Kasumi-1 (cell line): ENCODE measurements at regions not wholly inside any gene's neighbourhood (a gene's known extent, or its start where the extent isn't known, plus 50 kb on each side); places are given as distances from the start of the nearest gene placed in this dataset.
"Not testable (repeated sequence)": the region's sequence is repeated elsewhere in the genome, so short reads cannot be mapped to it uniquely, and the experiment has no call there.

Experiments
- DNase-seq, 2 experiments: peaks; one replicate each; lab custom pipeline; 2025; lab: John Stamatoyannopoulos, UW

DNA sequence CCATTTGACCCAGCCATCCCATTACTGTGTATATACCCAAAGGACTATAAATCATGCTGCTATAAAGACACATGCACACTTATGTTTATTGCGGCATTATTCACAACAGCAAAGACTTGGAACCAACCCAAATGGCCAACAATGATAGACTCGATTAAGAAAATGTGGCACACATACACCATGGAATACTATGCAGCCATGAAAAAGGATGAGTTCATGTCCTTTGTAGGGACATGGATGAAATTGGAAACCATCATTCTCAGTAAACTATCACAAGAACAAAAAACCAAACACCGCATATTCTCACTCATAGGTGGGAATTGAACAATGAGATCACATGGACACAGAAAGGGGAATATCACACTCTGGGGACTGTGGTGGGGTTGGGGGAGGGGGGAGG lies 242.7 kb upstream of the FOXF1 start:
- not testable (repeated sequence) for DNase-seq

- DNase-seq, result no peak
Measured at GRCh38 chr16:86270696-86271095, 239.6 kb upstream of the FOXF1 start.

GRCh38 chr16:86272744-86273143 lies 237.6 kb upstream of the FOXF1 start:
- no peak for DNase-seq

GRCh38 chr16:86277221-86277620 lies 233.1 kb upstream of the FOXF1 start:
- DNase-seq, result no peak

DNA sequence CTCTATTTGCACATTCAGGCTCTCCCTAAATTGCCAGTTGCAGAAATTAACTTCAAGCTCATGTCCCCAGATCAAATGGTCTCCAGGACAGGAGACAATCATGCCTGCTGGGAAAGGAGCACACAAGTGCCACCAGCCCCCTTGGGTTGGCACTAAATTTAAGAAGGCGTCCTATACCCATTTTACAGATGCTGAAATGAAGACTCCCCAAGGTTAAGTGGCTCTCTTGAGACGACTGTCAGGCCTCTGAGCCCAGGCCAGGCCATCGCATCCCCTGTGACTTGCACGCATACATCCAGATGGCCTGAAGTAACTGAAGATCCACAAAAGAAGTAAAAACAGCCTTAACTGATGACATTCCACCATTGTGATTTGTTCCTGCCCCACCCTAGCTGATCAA lies 232.5 kb upstream of the FOXF1 start:
- DNase-seq, result not testable (repeated sequence)

- no peak for DNase-seq
Measured at GRCh38 chr16:86281421-86281820, 228.9 kb upstream of the FOXF1 start.

GRCh38 chr16:86283944-86284343 lies 226.4 kb upstream of the FOXF1 start:
- DNase-seq, result no peak

DNA sequence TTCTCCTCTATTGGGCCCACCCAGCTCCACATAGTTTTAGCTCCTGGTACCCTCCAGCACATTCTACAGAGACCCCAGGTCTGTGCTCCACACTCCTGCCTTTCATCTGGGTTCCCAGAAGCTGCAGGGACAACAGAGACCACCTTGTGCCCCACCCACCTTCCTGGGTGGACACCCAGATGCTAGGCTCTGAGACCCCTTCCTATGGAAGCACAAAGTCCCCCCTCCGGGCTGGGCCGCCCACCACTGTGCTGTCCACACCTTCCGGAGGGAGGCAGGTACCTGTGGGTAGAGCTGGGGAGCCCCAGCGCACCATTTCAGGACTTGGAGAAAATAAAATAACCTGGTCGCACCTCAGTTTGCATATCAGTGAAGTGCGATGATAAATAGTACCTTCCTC lies 224.9 kb upstream of the FOXF1 start:
- no peak for DNase-seq

DNA sequence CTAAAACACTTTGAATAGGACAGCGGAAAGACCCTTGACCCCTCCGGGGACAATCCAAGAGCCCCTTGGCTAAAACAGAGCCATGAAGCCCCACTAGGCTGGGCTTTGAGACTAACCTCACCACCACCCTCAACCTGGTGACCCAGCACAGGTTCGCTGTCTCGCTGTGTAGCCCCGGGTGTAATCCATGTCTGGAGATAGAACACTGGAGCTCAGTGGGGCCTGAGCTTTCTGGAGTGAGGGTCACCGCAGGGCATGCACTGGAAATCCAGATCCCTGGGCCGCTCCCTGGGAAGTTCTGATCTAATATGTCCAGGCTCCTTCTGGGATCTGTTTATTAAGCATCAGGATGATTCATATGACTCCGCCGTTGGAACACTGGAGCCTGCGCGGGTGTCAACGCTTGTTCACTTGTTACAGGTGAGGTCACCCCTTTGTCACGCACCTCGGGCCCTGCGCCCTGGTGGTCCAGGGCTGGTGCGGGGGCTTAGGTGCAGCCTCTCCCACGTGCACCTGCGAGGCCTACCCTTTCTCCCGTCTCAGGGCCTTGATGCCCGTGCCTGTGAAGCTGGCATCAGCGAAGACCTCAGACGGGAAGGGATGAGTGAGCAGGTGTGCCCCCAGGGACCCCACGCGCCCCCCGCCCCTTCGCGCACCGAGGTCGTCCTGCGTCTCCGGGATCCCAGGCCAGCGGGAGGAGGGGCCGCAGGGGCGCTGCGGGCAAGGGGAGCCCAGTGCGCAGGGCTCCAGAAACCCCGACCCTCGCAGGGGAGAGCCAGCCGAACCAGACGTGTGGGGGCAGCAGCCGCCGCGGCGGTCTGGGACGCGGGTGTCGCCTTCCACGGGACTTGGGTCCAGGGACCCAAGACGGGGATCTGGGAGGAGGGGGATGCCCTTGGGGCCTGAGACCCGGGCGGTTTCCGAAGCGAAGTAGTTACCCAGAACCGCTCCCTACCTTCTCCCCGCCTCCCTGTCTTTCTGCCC lies 224.1 kb upstream of the FOXF1 start:
- no peak for DNase-seq

DNA sequence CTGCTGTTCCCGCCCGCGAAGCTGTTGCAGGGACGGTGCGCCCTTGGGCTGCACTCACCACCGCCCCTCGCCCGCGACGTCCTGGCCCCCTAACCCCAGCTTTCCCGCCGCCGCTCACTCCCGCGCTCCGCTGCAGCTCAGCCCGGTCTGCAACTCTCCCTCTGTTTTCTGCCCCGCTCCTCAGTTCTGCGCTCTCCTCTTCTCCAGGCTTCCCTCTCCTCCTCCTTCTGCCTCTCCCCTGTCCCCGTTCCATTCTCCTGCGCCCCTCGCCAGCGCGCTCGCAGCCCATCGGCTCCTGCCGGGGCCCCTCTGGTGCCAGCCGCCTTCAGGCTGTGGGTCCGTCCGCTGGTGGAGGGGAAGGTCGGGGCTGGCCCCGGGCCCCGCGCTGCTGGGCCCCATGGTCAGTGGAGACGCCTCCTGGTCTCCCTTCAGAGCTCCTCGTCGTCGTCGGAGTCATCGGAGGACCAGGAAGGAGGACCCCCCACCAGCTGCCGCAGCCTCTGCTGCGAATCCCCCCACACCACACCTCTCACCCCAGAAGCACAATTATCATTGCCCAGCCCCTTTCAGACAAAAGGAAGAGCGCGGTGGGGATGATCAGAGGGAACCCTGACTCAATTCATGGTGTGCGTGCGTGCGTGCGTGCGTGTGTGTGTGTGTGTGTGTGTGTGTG lies 223.2 kb upstream of the FOXF1 start:
- no peak for DNase-seq

GRCh38 chr16:86287664-86288201 lies 222.6 kb upstream of the FOXF1 start:
- DNase-seq, result no peak

DNA sequence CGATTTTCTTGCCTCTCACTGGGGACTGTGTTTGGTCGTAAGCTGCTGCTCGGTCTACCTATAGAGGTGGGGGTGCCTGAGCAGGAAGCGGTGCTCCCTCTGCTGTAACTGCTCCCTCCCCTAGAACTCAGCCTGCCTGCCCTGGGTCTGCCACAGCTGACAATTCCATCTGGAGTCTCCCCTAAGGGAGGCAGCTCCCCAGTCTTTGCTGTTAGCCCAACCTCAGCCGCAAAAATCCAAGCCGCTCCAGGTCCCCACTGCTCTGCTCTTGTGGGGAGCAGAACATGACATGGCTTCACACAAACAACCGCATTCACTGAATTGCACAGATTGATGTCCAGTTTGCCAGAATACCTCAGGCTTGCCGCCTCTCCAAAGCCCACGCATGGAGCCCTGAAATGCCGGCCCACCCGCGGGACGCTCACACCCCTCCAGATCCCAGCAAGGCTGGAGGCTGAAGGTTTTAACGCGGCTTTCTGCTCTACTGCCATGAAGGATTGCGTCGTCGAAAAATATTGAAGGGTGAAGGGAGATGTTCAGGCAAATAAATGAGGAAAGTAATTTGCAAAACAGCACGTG lies 221.5 kb upstream of the FOXF1 start:
- no peak for DNase-seq

DNA sequence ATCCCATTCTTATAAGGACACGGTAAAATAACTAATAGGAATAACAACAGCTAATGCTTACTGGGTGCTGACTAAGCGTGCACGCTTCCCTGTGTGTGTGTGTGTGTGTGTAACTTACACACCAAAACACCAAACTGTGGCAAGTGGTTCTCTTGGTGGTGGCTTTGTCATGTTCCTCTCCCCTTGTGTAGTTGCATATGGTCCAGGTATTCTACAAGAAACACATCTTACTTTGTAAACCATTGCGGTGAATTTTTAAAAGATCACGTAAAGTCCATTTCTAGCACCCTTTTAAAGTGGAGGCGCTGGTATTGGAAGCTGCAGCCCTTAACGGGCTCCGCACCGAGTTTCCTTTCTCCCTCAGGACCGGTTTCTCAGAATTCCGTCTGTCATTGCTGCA lies 221.0 kb upstream of the FOXF1 start:
- DNase-seq, result no peak

GRCh38 chr16:86289907-86290306 lies 220.4 kb upstream of the FOXF1 start:
- DNase-seq, result no peak

GRCh38 chr16:86291491-86291890 lies 218.8 kb upstream of the FOXF1 start:
- no peak for DNase-seq

DNA sequence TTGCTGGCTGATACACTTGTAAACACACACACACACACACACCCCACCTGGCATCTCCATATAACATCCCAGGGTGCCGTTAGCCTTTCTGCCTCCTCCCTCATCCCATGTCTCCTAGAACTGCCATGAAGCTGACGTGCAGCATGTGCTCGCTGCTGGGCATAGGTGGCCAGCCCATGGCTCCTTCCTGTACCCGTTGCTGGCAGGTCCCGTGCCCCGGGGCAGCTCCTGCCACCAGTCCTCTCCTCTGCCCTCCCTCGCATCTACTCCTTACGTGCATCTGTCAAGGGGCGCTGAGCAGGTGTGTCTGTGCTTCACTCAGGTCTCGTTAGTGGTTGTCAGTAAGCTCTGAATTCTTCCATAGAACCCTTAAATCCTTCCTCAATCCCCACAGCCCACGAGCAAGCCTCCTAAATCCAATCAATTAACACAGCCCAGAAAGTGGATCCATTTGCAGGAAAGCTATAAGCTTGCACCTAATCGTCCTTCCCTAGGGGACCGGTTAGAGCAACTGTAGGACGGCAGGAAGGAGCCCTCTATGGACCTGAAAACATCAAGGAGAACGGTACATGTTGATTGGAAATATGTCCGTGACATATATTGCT lies 218.1 kb upstream of the FOXF1 start:
- no peak for DNase-seq

GRCh38 chr16:86292942-86293341 lies 217.4 kb upstream of the FOXF1 start:
- no peak for DNase-seq

- DNase-seq, result no peak
Measured at GRCh38 chr16:86293906-86294305, 216.4 kb upstream of the FOXF1 start.

DNA sequence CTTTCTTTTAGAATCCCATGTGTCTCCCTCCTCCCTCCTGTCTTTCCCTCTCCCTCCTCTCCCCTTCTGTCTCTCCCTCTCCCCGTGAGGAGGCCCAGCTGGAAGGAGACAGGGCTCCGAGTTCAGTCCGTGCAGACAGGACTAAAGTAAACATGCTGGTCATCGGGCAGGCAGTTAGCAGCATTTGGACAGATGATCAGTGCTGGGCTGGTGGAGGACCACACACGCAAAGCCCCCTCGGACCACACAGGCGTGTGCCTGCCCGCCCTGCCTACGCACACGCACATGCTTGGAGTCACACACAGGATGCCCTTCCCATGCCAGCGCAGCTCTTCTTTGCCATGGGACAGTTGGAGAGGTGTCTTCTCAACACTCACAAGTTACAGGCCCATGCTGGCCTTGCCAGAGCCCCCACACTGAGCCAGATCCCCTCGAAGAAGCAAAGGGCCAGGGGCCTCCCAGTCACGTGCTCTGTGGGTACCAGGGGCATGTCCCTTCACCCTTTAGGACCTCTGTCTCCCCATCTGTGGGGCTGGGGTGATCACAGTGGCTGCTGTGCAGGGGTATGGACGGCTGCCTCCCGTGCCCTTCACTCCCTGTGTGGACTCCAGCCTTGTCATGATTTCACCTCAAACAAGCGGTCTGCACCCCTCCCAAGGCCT lies 215.7 kb upstream of the FOXF1 start:
- DNase-seq, result no peak

DNA sequence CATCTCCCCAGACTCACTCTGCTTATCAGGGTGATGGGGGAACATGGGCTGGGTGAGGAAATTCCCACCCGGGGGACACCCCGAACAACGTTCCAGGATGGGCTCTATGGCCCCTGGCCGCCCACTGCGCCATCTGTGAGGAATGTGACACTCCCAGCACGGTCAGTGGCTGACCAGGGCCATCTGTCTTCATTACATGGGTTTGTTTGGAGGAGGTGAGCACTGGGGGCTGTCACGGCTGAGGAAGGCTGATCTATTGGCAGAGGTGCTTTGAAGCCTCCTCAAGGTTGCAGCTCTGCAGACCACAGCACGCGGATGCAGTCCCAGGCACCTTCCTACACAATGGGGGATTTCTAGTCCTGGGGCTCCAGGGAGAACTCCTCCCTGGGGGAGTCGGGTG lies 214.1 kb upstream of the FOXF1 start:
- DNase-seq, result no peak

DNA sequence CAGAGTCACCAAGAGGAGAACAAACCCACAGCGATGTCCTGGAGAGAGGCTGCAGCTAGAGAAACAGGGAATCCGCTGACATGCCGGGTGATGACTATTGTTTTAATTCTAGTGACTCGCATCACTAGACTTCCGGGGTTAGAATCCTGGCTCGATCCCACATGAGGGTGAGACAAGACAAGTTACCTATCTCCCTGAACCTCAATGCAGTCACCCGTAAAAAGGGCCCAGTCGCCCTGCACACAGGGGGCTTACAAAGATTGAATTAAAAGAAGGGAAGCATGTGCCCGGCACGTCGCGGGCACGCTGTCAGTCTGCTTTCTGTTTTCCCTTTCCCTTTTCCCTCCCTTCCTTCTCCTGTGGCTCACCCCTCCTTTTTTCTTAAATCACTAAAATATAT lies 212.9 kb upstream of the FOXF1 start:
- DNase-seq, result no peak
